Left ventricle myocardium inferior (tissue), 1 donor: ENCODE measurements at regions not wholly inside any gene's neighbourhood (a gene's known extent, or its start where the extent isn't known, plus 50 kb on each side); places are given as distances from the start of the nearest gene placed in this dataset.

Experiments used
- DNase-seq: peaks from one replicate; pipeline ENCODE4 v3.0.0-alpha.2; 2020
- H3K27ac ChIP-seq: fragments of 200-600 bp; replicated peaks from 2 replicates; pipeline ENCODE4 v1.8.0; 2021
- H3K27me3 ChIP-seq: fragments of 200-600 bp; 2 replicates; pipeline ENCODE4 v1.8.0; 2021; ENCODE audit warnings: low read depth
- H3K36me3 ChIP-seq: fragments of 200-600 bp; 2 replicates; pipeline ENCODE4 v1.8.0; 2021
- H3K4me1 ChIP-seq: fragments of 200-600 bp; 2 replicates; pipeline ENCODE4 v1.8.0; 2021
- H3K4me3 ChIP-seq: fragments of 200-600 bp; 2 replicates; pipeline ENCODE4 v1.8.0; 2021; ENCODE audit warnings: mild to moderate bottlenecking, moderate library complexity
- H3K9me3 ChIP-seq: fragments of 200-600 bp; replicated peaks from 2 replicates; pipeline ENCODE4 v1.8.0; 2021
- CTCF ChIP-seq: fragments of 200-600 bp; IDR thresholded peaks from 2 replicates; pipeline ENCODE4 v1.8.0; 2021; ENCODE audit warnings: antibody characterized with exemption, mild to moderate bottlenecking, borderline replicate concordance
- intact Hi-C: fragments of 100-400 bp; cut with micrococcal nuclease; formaldehyde crosslinking; loops from one replicate; pipeline ENCODE4 v1.11.0; 2022
- donor health status: DM: no; HTN: yes; CAD: no; lungs with severe emphysema.

DNA sequence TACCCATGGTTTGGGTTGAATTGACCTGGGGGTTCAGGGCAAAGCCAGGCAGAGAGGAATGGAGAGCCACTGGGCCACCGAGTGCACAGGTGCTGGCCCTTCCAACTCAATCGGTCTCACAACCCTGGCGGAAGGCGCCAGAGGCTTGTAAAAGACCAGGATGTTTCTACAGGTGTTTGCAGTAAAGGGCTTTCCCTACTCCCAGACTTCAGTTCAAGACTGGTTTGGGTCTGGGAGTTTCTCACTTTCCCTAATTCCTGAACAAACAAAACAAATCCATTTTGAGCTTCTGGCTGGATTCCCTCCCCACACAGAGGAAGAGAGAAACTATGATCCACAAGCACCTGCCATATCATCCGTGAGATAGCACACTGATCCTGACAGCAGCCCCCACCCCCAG is 125.2 kb upstream of the KLF4 start:
- no peak for TF ChIP-seq CTCF
- intact Hi-C loops: loop anchor here (10.0 kb wide), 1 partner anchor 60 kb away; no protein-coding TSS in a partner anchor
- Histone ChIP-seq H3K4me3 (no peak overlapping the region), H3K36me3 (no peaks in the 10 kb centered on the region), H3K27me3 (no peaks in the 10 kb centered on the region), H3K9me3 (no peaks in the 10 kb centered on the region), H3K4me1 (peaks cover 3% of the 10 kb centered on the region), H3K27ac (no peak overlapping the region)
- no peak for DNase-seq

DNA sequence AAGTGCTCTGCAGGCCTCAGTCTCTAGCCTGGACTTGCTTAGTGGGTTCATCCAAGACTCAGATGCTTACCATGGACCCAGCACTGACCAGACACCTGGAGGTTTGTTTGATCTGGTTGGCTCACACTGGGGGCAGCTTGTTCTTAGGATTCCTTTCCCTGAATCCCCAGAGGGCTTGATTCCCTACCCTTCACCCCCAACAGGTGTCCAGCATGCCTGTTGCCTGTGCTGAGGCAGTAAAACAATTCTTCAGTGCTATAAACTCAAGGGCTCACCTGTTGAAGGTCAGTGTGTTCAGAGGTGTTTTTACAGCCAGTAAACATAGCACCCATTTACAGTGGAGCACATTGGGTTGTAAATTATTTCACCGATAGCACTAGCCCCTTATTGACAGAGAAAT is 123.8 kb upstream of the KLF4 start:
- peaks cover 3% of the 10 kb centered on the region for H3K4me1 ChIP-seq
- H3K27ac ChIP-seq: no peak overlapping the region
- no peaks in the 10 kb centered on the region for H3K36me3 ChIP-seq
- intact Hi-C loops: loop anchor here (10.0 kb wide), 1 partner anchor 59 kb away; no protein-coding TSS in a partner anchor
- no peak for DNase-seq
- no peaks in the 10 kb centered on the region for H3K9me3 ChIP-seq
- TF ChIP-seq CTCF: no peak
- H3K27me3 ChIP-seq: no peaks in the 10 kb centered on the region
- H3K4me3 ChIP-seq: no peak overlapping the region

DNA sequence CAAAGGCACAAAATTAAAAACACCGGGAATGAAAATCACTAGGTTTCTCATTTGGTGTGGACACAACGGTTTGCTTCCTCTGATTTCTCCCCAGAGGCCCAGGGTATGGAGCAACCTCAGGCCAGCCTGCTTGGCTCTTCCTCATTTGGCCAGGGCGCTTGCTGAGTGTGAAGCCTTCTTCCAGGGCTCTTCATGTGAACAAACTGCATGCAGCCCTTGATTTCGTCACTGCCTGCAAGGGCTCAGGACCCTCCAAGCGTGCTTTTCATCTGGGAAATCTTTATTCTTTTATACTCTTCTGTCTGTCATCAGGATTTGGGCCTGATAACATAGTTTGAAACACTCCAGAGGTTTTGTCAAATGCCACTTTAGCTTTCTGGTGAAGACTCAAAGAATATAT is 122.6 kb upstream of the KLF4 start:
- Histone ChIP-seq H3K36me3 (no peaks in the 10 kb centered on the region), H3K27ac (peak overlapping the region; percentile 26), H3K4me3 (no peak overlapping the region), H3K4me1 (peaks cover 3% of the 10 kb centered on the region), H3K9me3 (no peaks in the 10 kb centered on the region), H3K27me3 (no peaks in the 10 kb centered on the region)
- no peak for TF ChIP-seq CTCF
- intact Hi-C loops: loop anchor here (10.0 kb wide), 1 partner anchor 57 kb away; no protein-coding TSS in a partner anchor
- DNase-seq: peak; percentile 76

- Histone ChIP-seq H3K9me3 (no peaks in the 10 kb centered on the region), H3K4me1 (peaks cover 3% of the 10 kb centered on the region), H3K27ac (no peak overlapping the region), H3K27me3 (no peaks in the 10 kb centered on the region), H3K4me3 (no peak overlapping the region), H3K36me3 (no peaks in the 10 kb centered on the region)
- intact Hi-C loops: no loop called here
- no peak for DNase-seq
- no peak for TF ChIP-seq CTCF
Observed at GRCh38 chr9:107609547-107609946, 120.0 kb upstream of the KLF4 start.

DNA sequence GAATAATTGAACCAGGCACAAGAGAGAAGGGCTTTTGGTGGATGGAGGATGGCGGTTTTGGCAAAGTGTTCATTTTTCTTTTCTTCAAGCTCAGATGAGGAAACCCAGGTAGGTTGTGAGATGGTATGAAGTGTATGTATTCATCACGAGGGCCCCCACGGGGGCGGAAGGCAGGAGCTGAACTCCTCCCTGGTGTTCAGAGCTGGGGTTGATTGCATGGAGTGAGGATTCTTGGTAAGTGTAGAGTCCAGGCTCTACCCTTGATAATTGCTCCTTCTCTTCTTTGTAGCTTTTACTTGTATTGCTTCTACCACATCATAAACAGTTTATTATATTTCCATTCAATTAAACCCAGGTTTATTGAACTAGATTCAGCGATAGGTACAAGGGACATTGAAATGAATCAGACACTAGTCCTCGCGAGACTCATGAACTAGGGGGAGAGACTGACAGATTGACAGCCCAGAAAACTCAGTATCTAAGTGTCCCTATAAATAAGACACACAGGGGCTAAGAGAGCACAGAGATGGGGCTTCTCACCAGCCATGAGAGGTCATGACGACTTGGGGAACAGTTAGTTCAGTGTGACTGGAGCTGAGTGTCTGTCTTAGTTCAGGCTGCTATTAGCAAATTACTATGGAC is 116.7 kb upstream of the KLF4 start:
- Histone ChIP-seq H3K27me3 (no peaks in the 10 kb centered on the region), H3K4me1 (peaks cover 4% of the 10 kb centered on the region), H3K27ac (no peak overlapping the region), H3K4me3 (no peak overlapping the region), H3K36me3 (no peaks in the 10 kb centered on the region), H3K9me3 (no peaks in the 10 kb centered on the region)
- intact Hi-C loops: no loop called here
- no peak for DNase-seq
- TF ChIP-seq CTCF: no peak
